ENCODE measurements at regions not wholly inside any gene's neighbourhood (a gene's known extent, or its start where the extent isn't known, plus 50 kb on each side); places are given as distances from the start of the nearest gene placed in this dataset.

DNA sequence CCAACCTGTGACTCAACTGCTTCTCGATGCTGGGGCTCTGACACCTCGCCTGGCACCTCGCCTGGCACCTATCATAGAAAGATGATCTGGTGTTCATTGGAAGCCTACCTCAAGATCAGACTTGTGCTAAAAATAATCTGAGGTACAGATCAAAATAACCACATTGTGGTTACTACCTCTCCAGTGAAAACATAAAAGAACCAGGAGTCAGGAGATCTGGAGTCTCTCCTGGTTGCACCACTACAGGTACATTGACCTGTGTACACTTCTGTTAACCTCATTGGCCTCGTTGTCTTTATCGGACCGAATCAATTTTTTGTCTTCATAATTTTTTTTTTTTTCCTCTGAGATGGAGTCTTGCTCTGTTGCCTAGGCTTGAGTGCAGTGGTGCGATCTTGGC, 695.9 kb downstream of the HDGFL1 start (continued):
- TF ChIP-seq, protein P1, sequence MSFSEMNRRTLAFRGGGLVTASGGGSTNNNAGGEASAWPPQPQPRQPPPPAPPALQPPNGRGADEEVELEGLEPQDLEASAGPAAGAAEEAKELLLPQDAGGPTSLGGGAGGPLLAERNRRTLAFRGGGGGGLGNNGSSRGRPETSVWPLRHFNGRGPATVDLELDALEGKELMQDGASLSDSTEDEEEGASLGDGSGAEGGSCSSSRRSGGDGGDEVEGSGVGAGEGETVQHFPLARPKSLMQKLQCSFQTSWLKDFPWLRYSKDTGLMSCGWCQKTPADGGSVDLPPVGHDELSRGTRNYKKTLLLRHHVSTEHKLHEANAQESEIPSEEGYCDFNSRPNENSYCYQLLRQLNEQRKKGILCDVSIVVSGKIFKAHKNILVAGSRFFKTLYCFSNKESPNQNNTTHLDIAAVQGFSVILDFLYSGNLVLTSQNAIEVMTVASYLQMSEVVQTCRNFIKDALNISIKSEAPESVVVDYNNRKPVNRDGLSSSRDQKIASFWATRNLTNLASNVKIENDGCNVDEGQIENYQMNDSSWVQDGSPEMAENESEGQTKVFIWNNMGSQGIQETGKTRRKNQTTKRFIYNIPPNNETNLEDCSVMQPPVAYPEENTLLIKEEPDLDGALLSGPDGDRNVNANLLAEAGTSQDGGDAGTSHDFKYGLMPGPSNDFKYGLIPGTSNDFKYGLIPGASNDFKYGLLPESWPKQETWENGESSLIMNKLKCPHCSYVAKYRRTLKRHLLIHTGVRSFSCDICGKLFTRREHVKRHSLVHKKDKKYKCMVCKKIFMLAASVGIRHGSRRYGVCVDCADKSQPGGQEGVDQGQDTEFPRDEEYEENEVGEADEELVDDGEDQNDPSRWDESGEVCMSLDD (tag by site-specific recombination; IDR thresholded peaks at IDR 0.05) = no peak
- TF ChIP-seq ZNF426 (tag by site-specific recombination; IDR thresholded peaks at IDR 0.05) (no peak), ZNF114 (tag by site-specific recombination; IDR thresholded peaks at IDR 0.05) (no peak), HOXC10 (CRISPR knock-in tag; IDR thresholded peaks at IDR 0.05) (no peak), KLF1 (tag by site-specific recombination; IDR thresholded peaks at IDR 0.05) (no peak), ZNF76 (tag by site-specific recombination; IDR thresholded peaks at IDR 0.05; ENCODE audit: borderline replicate concordance, low read depth) (no peak), ZFHX2 (tag by site-specific recombination; conservative IDR thresholded peaks at IDR 0.05) (no peak)
- TF ChIP-seq, protein P2, sequence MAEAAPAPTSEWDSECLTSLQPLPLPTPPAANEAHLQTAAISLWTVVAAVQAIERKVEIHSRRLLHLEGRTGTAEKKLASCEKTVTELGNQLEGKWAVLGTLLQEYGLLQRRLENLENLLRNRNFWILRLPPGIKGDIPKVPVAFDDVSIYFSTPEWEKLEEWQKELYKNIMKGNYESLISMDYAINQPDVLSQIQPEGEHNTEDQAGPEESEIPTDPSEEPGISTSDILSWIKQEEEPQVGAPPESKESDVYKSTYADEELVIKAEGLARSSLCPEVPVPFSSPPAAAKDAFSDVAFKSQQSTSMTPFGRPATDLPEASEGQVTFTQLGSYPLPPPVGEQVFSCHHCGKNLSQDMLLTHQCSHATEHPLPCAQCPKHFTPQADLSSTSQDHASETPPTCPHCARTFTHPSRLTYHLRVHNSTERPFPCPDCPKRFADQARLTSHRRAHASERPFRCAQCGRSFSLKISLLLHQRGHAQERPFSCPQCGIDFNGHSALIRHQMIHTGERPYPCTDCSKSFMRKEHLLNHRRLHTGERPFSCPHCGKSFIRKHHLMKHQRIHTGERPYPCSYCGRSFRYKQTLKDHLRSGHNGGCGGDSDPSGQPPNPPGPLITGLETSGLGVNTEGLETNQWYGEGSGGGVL (tag by site-specific recombination; IDR thresholded peaks at IDR 0.05) = no peak

DNA sequence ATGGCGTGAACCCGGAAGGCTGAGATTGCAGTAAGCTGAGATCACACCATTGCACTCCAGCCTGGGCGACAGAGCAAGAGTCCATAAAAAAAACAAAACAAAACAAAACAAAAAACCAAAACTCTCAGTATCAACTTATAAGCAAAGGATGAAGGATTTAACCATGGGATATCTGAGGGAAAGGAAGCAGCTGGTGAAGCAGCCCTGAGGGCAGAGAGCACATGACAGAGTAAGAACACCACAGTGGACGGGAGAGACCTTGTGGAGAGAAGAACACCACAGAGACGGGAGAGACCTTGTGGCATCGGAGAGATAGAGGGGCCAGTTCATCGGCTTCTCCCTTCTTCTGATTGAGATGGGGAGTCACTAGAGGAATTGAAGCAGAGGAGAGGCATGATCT, 697.2 kb downstream of the HDGFL1 start:
- Histone ChIP-seq H3K27ac (ENCODE audit: extremely low read depth, low read depth, low read length) (no peak overlapping the region), H3K4me3 (ENCODE audit: low read depth, low read length) (no peak overlapping the region), H3K9me3 (ENCODE audit: control insufficient read depth, insufficient read depth, low read depth, low read length) (no peaks in the 10 kb centered on the region), H3K36me3 (ENCODE audit: control insufficient read depth in 2 of 2, insufficient read depth in 1 of 2, low read length in 2 of 2) (no peaks in the 10 kb centered on the region), H3K4me1 (ENCODE audit: control insufficient read depth, insufficient read depth, low read length) (no peaks in the 10 kb centered on the region)
- POLR2A ChIA-PET = no interaction called here
- CTCF ChIA-PET = no interaction called here
- TF ChIP-seq ZNF664 (tag by site-specific recombination; IDR thresholded peaks at IDR 0.05) = no peak
- TF ChIP-seq ZNF596 (tag by site-specific recombination; IDR thresholded peaks at IDR 0.05) = no peak
- TF ChIP-seq MYNN (tag by site-specific recombination; IDR thresholded peaks at IDR 0.05; ENCODE audit: borderline replicate concordance) = no peak
- TF ChIP-seq SP7 (tag by site-specific recombination; IDR thresholded peaks at IDR 0.05) = no peak
- TF ChIP-seq, protein P3, sequence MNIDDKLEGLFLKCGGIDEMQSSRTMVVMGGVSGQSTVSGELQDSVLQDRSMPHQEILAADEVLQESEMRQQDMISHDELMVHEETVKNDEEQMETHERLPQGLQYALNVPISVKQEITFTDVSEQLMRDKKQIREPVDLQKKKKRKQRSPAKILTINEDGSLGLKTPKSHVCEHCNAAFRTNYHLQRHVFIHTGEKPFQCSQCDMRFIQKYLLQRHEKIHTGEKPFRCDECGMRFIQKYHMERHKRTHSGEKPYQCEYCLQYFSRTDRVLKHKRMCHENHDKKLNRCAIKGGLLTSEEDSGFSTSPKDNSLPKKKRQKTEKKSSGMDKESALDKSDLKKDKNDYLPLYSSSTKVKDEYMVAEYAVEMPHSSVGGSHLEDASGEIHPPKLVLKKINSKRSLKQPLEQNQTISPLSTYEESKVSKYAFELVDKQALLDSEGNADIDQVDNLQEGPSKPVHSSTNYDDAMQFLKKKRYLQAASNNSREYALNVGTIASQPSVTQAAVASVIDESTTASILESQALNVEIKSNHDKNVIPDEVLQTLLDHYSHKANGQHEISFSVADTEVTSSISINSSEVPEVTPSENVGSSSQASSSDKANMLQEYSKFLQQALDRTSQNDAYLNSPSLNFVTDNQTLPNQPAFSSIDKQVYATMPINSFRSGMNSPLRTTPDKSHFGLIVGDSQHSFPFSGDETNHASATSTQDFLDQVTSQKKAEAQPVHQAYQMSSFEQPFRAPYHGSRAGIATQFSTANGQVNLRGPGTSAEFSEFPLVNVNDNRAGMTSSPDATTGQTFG (tag by site-specific recombination; IDR thresholded peaks at IDR 0.05; ENCODE audit: borderline replicate concordance) = no peak
- no peak for TF ChIP-seq OSR2 (tag by site-specific recombination; IDR thresholded peaks at IDR 0.05)
- TF ChIP-seq ZIC2 (tag by site-specific recombination; IDR thresholded peaks at IDR 0.05) = no peak
- TF ChIP-seq ZNF701 (tag by site-specific recombination; IDR thresholded peaks at IDR 0.05) = no peak
- no peak for TF ChIP-seq ZNF335 (tag by site-specific recombination; conservative IDR thresholded peaks at IDR 0.05)
- TF ChIP-seq ZBTB48 (tag by site-specific recombination; IDR thresholded peaks at IDR 0.05) = no peak
- no peak for TF ChIP-seq ZSCAN30 (tag by site-specific recombination; IDR thresholded peaks at IDR 0.05)
- TF ChIP-seq ZNF302 (tag by site-specific recombination; IDR thresholded peaks at IDR 0.05; ENCODE audit: low read depth) = no peak
- TF ChIP-seq GLIS2 (tag by site-specific recombination; IDR thresholded peaks at IDR 0.05) = no peak
- no peak for TF ChIP-seq ZNF560 (tag by site-specific recombination; IDR thresholded peaks at IDR 0.05; ENCODE audit: borderline replicate concordance)
- no peak for TF ChIP-seq ZNF223 (tag by site-specific recombination; IDR thresholded peaks at IDR 0.05)
- no peak for TF ChIP-seq ZBTB20 (tag by site-specific recombination; IDR thresholded peaks at IDR 0.05)
- TF ChIP-seq EGR2 (tag by site-specific recombination; IDR thresholded peaks at IDR 0.05; ENCODE audit: low read depth) = no peak
- no peak for TF ChIP-seq ZNF530 (tag by site-specific recombination; IDR thresholded peaks at IDR 0.05; ENCODE audit: low read depth)
- TF ChIP-seq, protein P4, sequence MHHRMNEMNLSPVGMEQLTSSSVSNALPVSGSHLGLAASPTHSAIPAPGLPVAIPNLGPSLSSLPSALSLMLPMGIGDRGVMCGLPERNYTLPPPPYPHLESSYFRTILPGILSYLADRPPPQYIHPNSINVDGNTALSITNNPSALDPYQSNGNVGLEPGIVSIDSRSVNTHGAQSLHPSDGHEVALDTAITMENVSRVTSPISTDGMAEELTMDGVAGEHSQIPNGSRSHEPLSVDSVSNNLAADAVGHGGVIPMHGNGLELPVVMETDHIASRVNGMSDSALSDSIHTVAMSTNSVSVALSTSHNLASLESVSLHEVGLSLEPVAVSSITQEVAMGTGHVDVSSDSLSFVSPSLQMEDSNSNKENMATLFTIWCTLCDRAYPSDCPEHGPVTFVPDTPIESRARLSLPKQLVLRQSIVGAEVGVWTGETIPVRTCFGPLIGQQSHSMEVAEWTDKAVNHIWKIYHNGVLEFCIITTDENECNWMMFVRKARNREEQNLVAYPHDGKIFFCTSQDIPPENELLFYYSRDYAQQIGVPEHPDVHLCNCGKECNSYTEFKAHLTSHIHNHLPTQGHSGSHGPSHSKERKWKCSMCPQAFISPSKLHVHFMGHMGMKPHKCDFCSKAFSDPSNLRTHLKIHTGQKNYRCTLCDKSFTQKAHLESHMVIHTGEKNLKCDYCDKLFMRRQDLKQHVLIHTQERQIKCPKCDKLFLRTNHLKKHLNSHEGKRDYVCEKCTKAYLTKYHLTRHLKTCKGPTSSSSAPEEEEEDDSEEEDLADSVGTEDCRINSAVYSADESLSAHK (tag by site-specific recombination; IDR thresholded peaks at IDR 0.05) = no peak
